Activated CD4-positive, alpha-beta T cell treated with anti-CD3 and anti-CD28 coated beads, Interleukin-2, amount 50 U/mL, for 48 hours (primary cell): ENCODE measurements at regions not wholly inside any gene's neighbourhood (a gene's known extent, or its start where the extent isn't known, plus 50 kb on each side); places are given as distances from the start of the nearest gene placed in this dataset.
"Not testable (repeated sequence)": the region's sequence is repeated elsewhere in the genome, so short reads cannot be mapped to it uniquely, and the experiment has no call there.

Source experiments
- DNase-seq, 2 experiments: peaks; one replicate each; pipeline ENCODE4 v3.0.0-alpha.2; 2020

- DNase-seq = no peak
Measured at GRCh38 chr6:140276133-140276532, 901.7 kb upstream of the CITED2 start.

DNA sequence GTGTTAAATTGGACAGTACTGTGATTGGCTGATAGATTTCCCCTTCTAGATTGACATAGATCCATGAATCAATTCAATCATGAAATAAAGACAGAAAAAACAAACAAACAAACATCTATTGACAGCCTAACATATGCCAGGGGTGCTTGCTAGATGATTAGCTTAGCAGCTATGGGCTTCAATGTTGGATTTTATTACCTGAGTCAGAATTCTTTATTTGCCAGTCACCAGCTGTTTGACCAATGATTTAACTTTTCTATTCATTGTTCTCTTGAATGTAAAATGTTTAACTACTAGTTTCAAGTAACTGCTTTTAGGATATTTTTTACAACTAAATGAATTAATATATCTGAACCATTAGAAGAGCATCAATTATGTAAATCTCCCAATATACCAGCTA lies 901.3 kb upstream of the CITED2 start:
- DNase-seq = no peak

GRCh38 chr6:140274548-140274947 lies 900.1 kb upstream of the CITED2 start:
- no peak for DNase-seq

GRCh38 chr6:140271759-140272377 lies 897.4 kb upstream of the CITED2 start:
- no peak for DNase-seq

DNA sequence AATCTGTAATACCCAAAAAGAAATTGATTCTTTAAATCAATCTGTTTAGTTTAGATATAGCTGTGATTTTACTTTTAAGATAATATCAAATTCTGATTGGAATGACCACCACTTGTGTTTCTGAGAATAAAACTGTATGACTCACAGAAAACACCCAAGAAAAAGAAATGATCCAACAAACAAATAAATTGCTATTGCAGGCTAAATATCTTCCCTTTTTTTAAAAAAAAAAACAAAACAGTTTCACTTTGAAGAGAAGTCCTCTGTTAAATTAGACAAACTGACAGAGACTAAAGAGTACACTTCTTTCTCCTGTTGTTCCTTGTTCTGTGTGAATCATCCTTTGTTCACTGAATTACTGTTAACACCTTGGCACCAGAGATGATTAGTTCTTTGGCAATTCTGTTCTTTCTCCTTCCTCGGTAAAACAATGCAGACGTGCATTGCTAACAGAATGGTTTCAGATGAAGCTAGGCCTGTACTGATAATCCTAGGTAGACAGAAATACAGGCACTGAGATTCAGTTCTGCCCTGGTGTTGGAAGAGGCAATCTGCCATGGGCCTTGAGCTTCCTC lies 895.2 kb upstream of the CITED2 start:
- DNase-seq = no peak

DNA sequence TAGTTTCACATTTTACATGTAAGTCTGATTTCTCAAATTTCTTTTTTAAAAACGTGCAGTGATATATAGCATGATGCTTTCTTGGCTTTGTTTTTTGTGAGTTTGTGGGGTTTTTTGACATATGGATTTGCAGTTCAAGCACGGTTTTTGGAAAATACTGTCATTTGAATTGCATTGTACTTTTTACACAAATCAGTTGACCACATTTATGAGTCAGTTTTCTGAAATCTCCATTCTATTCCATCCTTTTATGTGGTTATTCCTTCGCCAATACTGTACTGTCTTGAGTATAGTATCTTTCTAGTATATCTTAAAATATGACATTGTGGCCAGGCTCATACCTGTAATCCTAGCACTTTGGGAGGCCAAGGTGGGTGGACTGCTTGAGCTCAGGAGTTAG lies 890.0 kb upstream of the CITED2 start:
- DNase-seq = no peak

DNA sequence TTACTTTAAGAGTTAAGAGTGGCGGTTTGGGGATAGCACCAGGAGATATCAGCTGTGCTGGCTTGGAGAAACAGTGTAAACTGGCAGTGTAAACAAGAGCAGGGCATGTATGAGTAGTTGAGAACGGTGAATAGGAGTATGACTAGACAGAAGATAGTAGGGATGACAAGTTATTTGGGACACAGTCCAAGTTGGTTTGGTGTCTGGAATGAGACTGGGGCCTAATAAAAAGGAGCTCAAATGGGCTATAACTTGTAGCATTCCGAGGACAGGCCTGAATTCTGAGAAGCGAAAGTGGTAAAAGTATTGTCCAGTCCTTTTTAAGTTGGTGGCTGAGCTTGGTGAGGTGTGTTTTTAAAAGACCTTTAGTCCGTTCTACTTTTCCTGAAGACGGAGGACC lies 883.9 kb upstream of the CITED2 start:
- DNase-seq = not testable (repeated sequence)

GRCh38 chr6:140256248-140256647 lies 881.8 kb upstream of the CITED2 start:
- DNase-seq = no peak

- no peak for DNase-seq
Measured at GRCh38 chr6:140253096-140253495, 878.6 kb upstream of the CITED2 start.

- DNase-seq = no peak
Measured at GRCh38 chr6:140252099-140252498, 877.7 kb upstream of the CITED2 start.

- DNase-seq = no peak
Measured at GRCh38 chr6:140245296-140246040, 871.0 kb upstream of the CITED2 start.

GRCh38 chr6:140237251-140237650 lies 862.8 kb upstream of the CITED2 start:
- no peak for DNase-seq

DNA sequence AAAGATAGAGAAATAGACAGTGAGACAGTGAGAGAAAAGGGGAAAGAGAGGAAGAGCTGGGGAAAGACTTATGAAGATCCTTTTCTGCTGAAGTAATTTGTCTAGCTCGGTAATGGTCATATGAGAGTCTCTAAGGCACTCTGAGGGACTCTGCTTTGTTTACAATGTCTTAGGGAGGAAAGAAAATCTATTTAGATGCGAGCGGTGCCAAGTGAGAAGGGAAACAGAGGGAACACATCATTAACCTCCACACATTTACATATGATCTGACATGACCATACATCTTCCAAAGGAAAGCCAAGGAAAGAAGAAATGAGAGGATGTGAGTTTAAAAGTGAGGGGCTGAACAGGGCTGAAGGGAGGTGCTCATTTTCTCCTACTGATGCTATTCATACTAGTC lies 862.3 kb upstream of the CITED2 start:
- DNase-seq = no peak

- no peak for DNase-seq
Measured at GRCh38 chr6:140230282-140230681, 855.8 kb upstream of the CITED2 start.

- DNase-seq = no peak
Measured at GRCh38 chr6:140228491-140228890, 854.0 kb upstream of the CITED2 start.

- DNase-seq = no peak
Measured at GRCh38 chr6:140226637-140227036, 852.2 kb upstream of the CITED2 start.

- no peak for DNase-seq
Measured at GRCh38 chr6:140225701-140226436, 851.4 kb upstream of the CITED2 start.

DNA sequence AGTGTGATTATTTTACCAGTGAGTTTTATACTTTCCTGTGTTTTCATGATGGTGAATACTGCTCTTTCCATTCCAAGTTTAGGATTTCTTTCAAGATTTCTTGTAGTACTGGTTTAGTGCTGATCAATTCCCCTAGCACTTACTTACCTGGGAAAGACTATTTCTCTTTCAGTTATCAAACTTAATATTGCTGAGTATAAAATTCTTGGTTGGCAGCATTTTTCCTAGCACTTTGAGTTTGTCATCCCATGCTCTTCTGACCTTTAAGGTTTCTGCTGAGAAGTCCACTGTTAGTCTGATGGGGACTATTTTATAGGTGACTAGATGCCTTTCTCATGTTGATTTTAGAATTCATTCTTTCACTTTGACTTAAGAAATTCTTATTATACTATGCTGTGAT lies 842.8 kb upstream of the CITED2 start:
- DNase-seq = no peak

DNA sequence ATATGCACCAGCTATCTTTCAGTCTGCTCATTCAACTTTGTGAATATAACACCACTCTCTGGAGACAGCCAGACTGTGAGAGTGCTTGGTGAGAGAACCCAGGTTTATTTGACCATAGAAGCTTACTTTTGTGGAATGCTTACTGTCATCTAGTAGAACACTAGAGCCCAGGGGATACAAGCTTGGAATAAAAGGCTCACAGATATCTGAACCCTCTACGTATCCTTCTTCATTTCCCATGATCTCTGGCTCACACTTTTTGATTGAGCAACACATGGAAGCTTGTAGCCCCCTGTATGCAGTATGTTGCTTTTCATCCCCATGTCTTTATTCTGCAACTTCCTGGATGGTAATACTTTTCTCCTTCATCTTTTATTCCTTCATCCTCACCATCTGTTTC lies 835.3 kb upstream of the CITED2 start:
- no peak for DNase-seq

DNA sequence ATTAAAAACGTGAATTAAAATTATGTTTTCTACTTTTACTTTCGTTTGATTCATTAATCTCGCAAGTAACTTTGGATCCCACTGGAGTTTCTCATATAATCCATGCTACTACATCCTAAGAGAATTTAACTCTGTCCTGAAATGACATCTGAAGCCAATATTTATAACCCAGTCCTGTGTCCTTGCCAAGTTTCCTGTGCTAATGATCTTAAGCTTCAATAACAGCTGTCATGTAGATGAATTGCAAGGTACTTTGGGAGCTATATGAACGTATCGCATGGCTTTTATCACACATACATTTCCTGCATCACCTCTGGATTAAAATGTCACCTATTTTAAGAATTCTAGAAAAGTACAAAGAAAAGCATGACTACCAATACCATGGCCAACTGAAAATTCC lies 833.8 kb upstream of the CITED2 start:
- DNase-seq = no peak

- DNase-seq = no peak
Measured at GRCh38 chr6:140205795-140206593, 831.5 kb upstream of the CITED2 start.

DNA sequence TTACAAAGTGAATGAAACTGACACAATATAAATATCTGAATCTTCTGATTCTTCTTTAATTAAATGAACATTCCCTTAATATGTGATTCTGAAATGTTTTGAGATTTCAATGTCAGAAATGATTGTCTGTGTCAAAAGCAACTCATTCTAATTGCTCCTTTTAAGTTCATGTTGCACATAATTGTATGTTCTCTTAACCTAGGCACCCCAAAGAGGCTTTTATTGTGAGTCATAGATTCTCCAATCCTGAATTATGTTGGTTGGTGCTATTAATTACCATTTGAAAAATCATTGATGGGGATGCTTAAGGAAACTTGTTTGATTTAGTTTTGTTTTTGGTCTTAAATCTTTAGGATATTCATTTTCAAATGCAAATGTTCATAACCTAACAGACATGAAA lies 829.7 kb upstream of the CITED2 start:
- DNase-seq = no peak

GRCh38 chr6:140203661-140204147 lies 829.3 kb upstream of the CITED2 start:
- DNase-seq = no peak
